ENCODE measurements at regions not wholly inside any gene's neighbourhood (a gene's known extent, or its start where the extent isn't known, plus 50 kb on each side); places are given as distances from the start of the nearest gene placed in this dataset.

- Histone ChIP-seq H3K9me3 (no peaks in the 10 kb centered on the region), H3K36me3 (no peaks in the 10 kb centered on the region), H3K4me1 (no peaks in the 10 kb centered on the region), H3K4me3 (no peak overlapping the region), H3K27ac (no peak overlapping the region), H3K27me3 (no peaks in the 10 kb centered on the region)
- no peak for DNase-seq (ENCODE audit: low spot score in 2 of 2)
- 75 to 78% methylated on average over 3 of the region's 3 CpGs for WGBS, 2 donors
- TF ChIP-seq CTCF (IDR thresholded peaks at IDR 0.05) (no peak), EP300 (IDR thresholded peaks at IDR 0.05) (no peak), POLR2A (IDR thresholded peaks at IDR 0.05) (no peak)
These were observed 120.9 kb downstream of the SLC17A6 start for GRCh38 chr11:22459048-22459447.

- H3K4me3 ChIP-seq, result no peak overlapping the region
- no peaks in the 10 kb centered on the region for H3K36me3 ChIP-seq
- no peaks in the 10 kb centered on the region for H3K9me3 ChIP-seq
- WGBS, 2 donors, result 64 to 80% methylated on average over 3 of the region's 3 CpGs
- no peak for TF ChIP-seq CTCF (IDR thresholded peaks at IDR 0.05)
- TF ChIP-seq EP300 (IDR thresholded peaks at IDR 0.05), result no peak
- no peak for TF ChIP-seq POLR2A (IDR thresholded peaks at IDR 0.05)
- H3K27ac ChIP-seq, result no peak overlapping the region
- no peaks in the 10 kb centered on the region for H3K4me1 ChIP-seq
- H3K27me3 ChIP-seq, result no peaks in the 10 kb centered on the region
- DNase-seq (ENCODE audit: low spot score in 2 of 2), result no peak
These were observed 120.0 kb downstream of the SLC17A6 start for GRCh38 chr11:22458161-22458560.

- no peak for DNase-seq (ENCODE audit: low spot score in 2 of 2)
- no peak overlapping the region for H3K27ac ChIP-seq
- no peaks in the 10 kb centered on the region for H3K9me3 ChIP-seq
- H3K36me3 ChIP-seq, result no peaks in the 10 kb centered on the region
- no peak for TF ChIP-seq POLR2A (IDR thresholded peaks at IDR 0.05)
- no peak for TF ChIP-seq EP300 (IDR thresholded peaks at IDR 0.05)
- no peak for TF ChIP-seq CTCF (IDR thresholded peaks at IDR 0.05)
- H3K27me3 ChIP-seq, result no peaks in the 10 kb centered on the region
- no peak overlapping the region for H3K4me3 ChIP-seq
- H3K4me1 ChIP-seq, result no peaks in the 10 kb centered on the region
- WGBS, 2 donors, result 44 to 61% methylated on average over 1 of the region's 1 CpG
These were observed 119.0 kb downstream of the SLC17A6 start for GRCh38 chr11:22456993-22457762.

GRCh38 chr11:22454461-22455090, 116.4 kb downstream of the SLC17A6 start:
- no peak overlapping the region for H3K4me3 ChIP-seq
- no peak overlapping the region for H3K27ac ChIP-seq
- 23 to 34% methylated on average over 4 of the region's 4 CpGs for WGBS, 2 donors
- no peaks in the 10 kb centered on the region for H3K9me3 ChIP-seq
- H3K27me3 ChIP-seq, result no peaks in the 10 kb centered on the region
- no peaks in the 10 kb centered on the region for H3K36me3 ChIP-seq
- no peak for TF ChIP-seq POLR2A (IDR thresholded peaks at IDR 0.05)
- TF ChIP-seq CTCF (IDR thresholded peaks at IDR 0.05), result no peak
- no peak for TF ChIP-seq EP300 (IDR thresholded peaks at IDR 0.05)
- no peaks in the 10 kb centered on the region for H3K4me1 ChIP-seq
- DNase-seq (ENCODE audit: low spot score in 2 of 2), result no peak

GRCh38 chr11:22449441-22449840, 111.3 kb downstream of the SLC17A6 start:
- no peak overlapping the region for H3K27ac ChIP-seq
- H3K9me3 ChIP-seq, result no peaks in the 10 kb centered on the region
- no peaks in the 10 kb centered on the region for H3K27me3 ChIP-seq
- H3K36me3 ChIP-seq, result no peaks in the 10 kb centered on the region
- no peak for DNase-seq (ENCODE audit: low spot score in 2 of 2)
- TF ChIP-seq POLR2A (IDR thresholded peaks at IDR 0.05), result no peak
- no peak for TF ChIP-seq CTCF (IDR thresholded peaks at IDR 0.05)
- TF ChIP-seq EP300 (IDR thresholded peaks at IDR 0.05), result no peak
- H3K4me1 ChIP-seq, result no peaks in the 10 kb centered on the region
- no peak overlapping the region for H3K4me3 ChIP-seq
